ENCODE measurements at regions not wholly inside any gene's neighbourhood (a gene's known extent, or its start where the extent isn't known, plus 50 kb on each side); places are given as distances from the start of the nearest gene placed in this dataset.

DNA sequence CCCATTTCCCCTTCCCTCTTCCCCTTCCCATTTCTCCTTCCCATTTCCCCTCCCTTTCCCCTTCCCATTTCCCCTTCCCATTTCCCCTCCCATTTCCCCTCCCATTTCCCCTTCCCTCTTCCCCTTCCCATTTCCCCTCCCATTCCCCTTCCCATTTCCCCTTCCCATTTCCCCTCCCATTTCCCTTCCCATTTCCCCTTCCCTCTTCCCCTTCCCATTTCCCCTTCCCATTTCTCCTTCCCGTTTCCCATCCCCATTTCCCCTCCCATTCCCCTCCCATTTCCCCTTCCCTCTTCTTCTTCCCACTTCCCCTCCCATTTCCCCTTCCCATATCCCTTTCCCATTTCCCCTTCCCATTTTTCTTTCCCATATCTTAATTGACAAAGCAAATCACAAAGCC lies 109.0 kb downstream of the OLFM1 start:
- no peak for ATAC-seq (ENCODE audit: low read depth in 2 of 2)
- no peak overlapping the region for H3K4me3 ChIP-seq (ENCODE audit: low read depth, low read length)
- H3K27ac ChIP-seq (ENCODE audit: insufficient read depth, low read length, poor library complexity, severe bottlenecking): no peak overlapping the region
- H3K9me3 ChIP-seq (ENCODE audit: control insufficient read depth in 2 of 2, low read length in 2 of 2): no peaks in the 10 kb centered on the region
- no peaks in the 10 kb centered on the region for H3K4me1 ChIP-seq (ENCODE audit: control insufficient read depth, insufficient read depth, low read length, poor library complexity, severe bottlenecking)
- no peaks in the 10 kb centered on the region for H3K36me3 ChIP-seq (ENCODE audit: control insufficient read depth, insufficient read depth, low read length)
- Mint-ChIP-seq H3K4me3 (peak overlapping the region in 1 of 4 donors; percentile 61), H3K36me3 (no peaks in the 10 kb centered on the region), H3K9me3 (peaks cover 0 to 1% (median 0%) of the 10 kb centered on the region in 7 donors), H3K27me3 (no peaks in the 10 kb centered on the region), H3K4me1 (peaks cover 0 to 2% (median 0%) of the 10 kb centered on the region in 4 donors), H3K27ac (no peak overlapping the region)
- no peaks in the 10 kb centered on the region for H3K27me3 ChIP-seq (ENCODE audit: control insufficient read depth, insufficient read depth, low read length)
- peak in 1 of 3 donors; percentile 2 for DNase-seq

- H3K9me3 ChIP-seq (ENCODE audit: control insufficient read depth in 2 of 2, low read length in 2 of 2): no peaks in the 10 kb centered on the region
- H3K4me3 ChIP-seq (ENCODE audit: low read depth, low read length): no peak overlapping the region
- H3K27ac Mint-ChIP-seq: no peak overlapping the region
- peaks cover 0 to 1% (median 0%) of the 10 kb centered on the region in 7 donors for H3K9me3 Mint-ChIP-seq
- peaks cover 0 to 2% (median 0%) of the 10 kb centered on the region in 4 donors for H3K4me1 Mint-ChIP-seq
- H3K27me3 Mint-ChIP-seq: no peaks in the 10 kb centered on the region
- DNase-seq (no peak), ATAC-seq (ENCODE audit: low read depth in 2 of 2) (no peak)
- H3K36me3 ChIP-seq (ENCODE audit: control insufficient read depth, insufficient read depth, low read length): no peaks in the 10 kb centered on the region
- no peak overlapping the region for H3K27ac ChIP-seq (ENCODE audit: insufficient read depth, low read length, poor library complexity, severe bottlenecking)
- no peaks in the 10 kb centered on the region for H3K36me3 Mint-ChIP-seq
- H3K4me1 ChIP-seq (ENCODE audit: control insufficient read depth, insufficient read depth, low read length, poor library complexity, severe bottlenecking): no peaks in the 10 kb centered on the region
- no peak overlapping the region for H3K4me3 Mint-ChIP-seq
- H3K27me3 ChIP-seq (ENCODE audit: control insufficient read depth, insufficient read depth, low read length): no peaks in the 10 kb centered on the region
Measured at GRCh38 chr9:135198144-135198543, 110.7 kb downstream of the OLFM1 start.

DNA sequence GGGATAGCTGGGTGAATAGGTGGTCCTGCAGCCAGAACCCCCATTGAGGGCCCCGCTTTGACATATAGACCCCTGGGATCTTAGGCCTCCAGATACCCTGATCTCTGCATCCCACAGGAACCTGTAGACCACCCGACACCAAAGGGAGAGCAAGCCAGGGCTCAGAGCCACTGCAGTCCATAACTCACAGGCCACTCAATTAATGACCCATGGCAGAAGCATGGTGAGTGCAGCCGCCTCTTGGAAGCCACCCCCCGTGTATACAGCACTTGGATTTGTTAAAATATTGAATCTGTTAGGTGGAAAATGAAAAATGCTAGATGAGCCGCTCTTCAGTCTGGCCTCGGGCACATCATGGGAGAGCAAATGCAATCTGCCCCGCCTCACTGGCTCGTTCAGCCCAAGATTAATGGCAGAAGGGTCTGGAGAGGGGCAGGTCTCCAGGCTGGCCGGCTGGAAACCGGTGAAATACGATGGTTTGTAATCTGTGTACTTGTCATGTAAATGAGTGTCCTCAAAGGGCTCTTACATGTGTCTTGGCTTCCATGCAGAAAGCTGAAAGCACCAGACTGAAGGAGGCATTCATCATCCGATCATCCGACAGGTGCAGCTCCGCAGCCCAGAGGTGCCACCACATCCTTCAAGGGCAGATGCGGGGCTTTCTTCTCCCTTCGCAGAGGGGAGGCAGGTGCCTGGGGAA lies 111.3 kb downstream of the OLFM1 start:
- ATAC-seq (ENCODE audit: low read depth in 2 of 2): no peak
- H3K27ac ChIP-seq (ENCODE audit: insufficient read depth, low read length, poor library complexity, severe bottlenecking): no peak overlapping the region
- H3K36me3 Mint-ChIP-seq: no peaks in the 10 kb centered on the region
- H3K27me3 Mint-ChIP-seq: no peaks in the 10 kb centered on the region
- no peaks in the 10 kb centered on the region for H3K27me3 ChIP-seq (ENCODE audit: control insufficient read depth, insufficient read depth, low read length)
- H3K9me3 Mint-ChIP-seq: peaks cover 0 to 1% (median 0%) of the 10 kb centered on the region in 7 donors
- H3K4me1 Mint-ChIP-seq: peaks cover 0 to 2% (median 0%) of the 10 kb centered on the region in 4 donors
- H3K9me3 ChIP-seq (ENCODE audit: control insufficient read depth in 2 of 2, low read length in 2 of 2): no peaks in the 10 kb centered on the region
- no peaks in the 10 kb centered on the region for H3K4me1 ChIP-seq (ENCODE audit: control insufficient read depth, insufficient read depth, low read length, poor library complexity, severe bottlenecking)
- DNase-seq: no peak
- no peaks in the 10 kb centered on the region for H3K36me3 ChIP-seq (ENCODE audit: control insufficient read depth, insufficient read depth, low read length)
- H3K4me3 ChIP-seq (ENCODE audit: low read depth, low read length): no peak overlapping the region
- no peak overlapping the region for H3K4me3 Mint-ChIP-seq
- no peak overlapping the region for H3K27ac Mint-ChIP-seq

DNA sequence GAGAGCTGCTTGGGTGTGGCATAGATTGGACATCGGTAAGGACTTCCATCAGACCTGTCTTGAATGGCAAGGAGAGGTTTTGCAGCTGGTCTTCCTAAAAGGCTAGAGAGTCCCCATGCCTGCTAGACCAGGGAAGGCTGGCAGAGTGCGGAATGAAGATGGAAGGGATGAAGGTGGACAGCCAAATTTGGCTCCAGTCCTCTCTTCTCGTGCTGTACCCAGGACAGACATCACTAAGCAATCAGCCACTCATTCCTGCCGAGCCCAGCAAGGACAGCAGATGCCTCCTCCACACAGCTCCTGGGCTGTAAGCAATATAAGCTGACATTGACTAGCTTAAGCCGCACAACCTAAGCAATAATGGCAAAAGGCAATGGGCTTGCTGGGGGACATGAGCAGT lies 112.0 kb downstream of the OLFM1 start:
- ATAC-seq (ENCODE audit: low read depth in 2 of 2) (no peak), DNase-seq (no peak)
- Mint-ChIP-seq H3K4me3 (no peak overlapping the region), H3K27me3 (no peaks in the 10 kb centered on the region), H3K9me3 (peaks cover 0 to 1% (median 0%) of the 10 kb centered on the region in 7 donors), H3K27ac (no peak overlapping the region), H3K36me3 (no peaks in the 10 kb centered on the region), H3K4me1 (peaks cover 0 to 2% (median 0%) of the 10 kb centered on the region in 4 donors)
- no peaks in the 10 kb centered on the region for H3K27me3 ChIP-seq (ENCODE audit: control insufficient read depth, insufficient read depth, low read length)
- H3K4me3 ChIP-seq (ENCODE audit: low read depth, low read length): no peak overlapping the region
- H3K27ac ChIP-seq (ENCODE audit: insufficient read depth, low read length, poor library complexity, severe bottlenecking): no peak overlapping the region
- H3K4me1 ChIP-seq (ENCODE audit: control insufficient read depth, insufficient read depth, low read length, poor library complexity, severe bottlenecking): no peaks in the 10 kb centered on the region
- H3K36me3 ChIP-seq (ENCODE audit: control insufficient read depth, insufficient read depth, low read length): no peaks in the 10 kb centered on the region
- H3K9me3 ChIP-seq (ENCODE audit: control insufficient read depth in 2 of 2, low read length in 2 of 2): no peaks in the 10 kb centered on the region

DNA sequence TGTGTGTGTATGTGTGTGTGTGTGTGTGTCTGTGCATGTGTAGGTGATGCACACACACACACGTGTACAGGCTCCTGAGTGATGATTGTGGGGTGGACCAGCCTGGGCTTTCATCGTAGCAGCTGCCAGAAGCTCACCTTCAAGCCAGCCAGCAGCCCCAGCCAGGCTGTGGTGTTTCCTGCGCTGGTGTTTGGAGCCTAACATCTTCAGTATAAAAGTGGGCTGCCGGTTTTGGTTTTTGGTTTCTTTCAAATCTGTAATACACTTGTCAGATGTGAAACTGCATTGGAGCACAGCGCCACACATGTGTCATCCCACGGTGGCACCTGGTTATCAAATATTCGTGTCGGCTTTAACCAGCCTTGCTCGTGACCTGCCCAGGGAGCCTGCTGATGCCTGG lies 114.2 kb downstream of the OLFM1 start:
- no peaks in the 10 kb centered on the region for H3K36me3 Mint-ChIP-seq
- no peak overlapping the region for H3K27ac Mint-ChIP-seq
- no peaks in the 10 kb centered on the region for H3K27me3 ChIP-seq (ENCODE audit: control insufficient read depth, insufficient read depth, low read length)
- H3K4me3 Mint-ChIP-seq: no peak overlapping the region
- DNase-seq (no peak), ATAC-seq (ENCODE audit: low read depth in 2 of 2) (no peak)
- no peaks in the 10 kb centered on the region for H3K36me3 ChIP-seq (ENCODE audit: control insufficient read depth, insufficient read depth, low read length)
- peaks cover 0 to 2% (median 0%) of the 10 kb centered on the region in 4 donors for H3K4me1 Mint-ChIP-seq
- no peak overlapping the region for H3K27ac ChIP-seq (ENCODE audit: insufficient read depth, low read length, poor library complexity, severe bottlenecking)
- H3K9me3 Mint-ChIP-seq: peaks cover 0 to 1% (median 0%) of the 10 kb centered on the region in 7 donors
- no peaks in the 10 kb centered on the region for H3K4me1 ChIP-seq (ENCODE audit: control insufficient read depth, insufficient read depth, low read length, poor library complexity, severe bottlenecking)
- no peak overlapping the region for H3K4me3 ChIP-seq (ENCODE audit: low read depth, low read length)
- no peaks in the 10 kb centered on the region for H3K9me3 ChIP-seq (ENCODE audit: control insufficient read depth in 2 of 2, low read length in 2 of 2)
- no peaks in the 10 kb centered on the region for H3K27me3 Mint-ChIP-seq

DNA sequence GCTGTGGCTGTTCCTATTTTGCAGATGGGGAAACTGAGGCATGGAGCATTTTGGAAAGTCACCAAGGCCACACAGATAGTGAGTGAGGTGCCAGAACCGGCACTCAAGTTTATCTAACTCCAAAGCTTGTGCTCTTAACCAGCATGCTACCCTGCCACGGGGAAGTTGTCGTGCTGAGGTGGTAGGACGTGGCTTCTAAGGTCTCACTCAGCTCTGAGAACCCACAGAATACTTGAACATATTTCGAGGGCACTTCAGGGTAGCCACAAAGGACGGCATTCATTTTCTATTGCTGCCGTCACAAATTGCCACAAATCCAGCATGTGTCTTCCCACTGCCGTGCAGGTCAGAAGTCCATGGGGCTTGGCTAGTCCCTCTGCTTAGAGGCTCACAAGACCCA lies 116.7 kb downstream of the OLFM1 start:
- ATAC-seq (ENCODE audit: low read depth in 2 of 2) (no peak), DNase-seq (no peak)
- Histone ChIP-seq H3K9me3 (ENCODE audit: control insufficient read depth in 2 of 2, low read length in 2 of 2) (no peaks in the 10 kb centered on the region), H3K27me3 (ENCODE audit: control insufficient read depth, insufficient read depth, low read length) (no peaks in the 10 kb centered on the region), H3K27ac (ENCODE audit: insufficient read depth, low read length, poor library complexity, severe bottlenecking) (no peak overlapping the region), H3K4me1 (ENCODE audit: control insufficient read depth, insufficient read depth, low read length, poor library complexity, severe bottlenecking) (no peaks in the 10 kb centered on the region), H3K4me3 (ENCODE audit: low read depth, low read length) (no peak overlapping the region), H3K36me3 (ENCODE audit: control insufficient read depth, insufficient read depth, low read length) (no peaks in the 10 kb centered on the region)
- Mint-ChIP-seq H3K27me3 (no peaks in the 10 kb centered on the region), H3K4me3 (no peak overlapping the region), H3K36me3 (no peaks in the 10 kb centered on the region), H3K27ac (no peak overlapping the region), H3K9me3 (peaks cover 0 to 2% (median 0%) of the 10 kb centered on the region in 7 donors), H3K4me1 (no peaks in the 10 kb centered on the region)

- no peaks in the 10 kb centered on the region for H3K36me3 Mint-ChIP-seq
- Histone ChIP-seq H3K4me3 (ENCODE audit: low read depth, low read length) (no peak overlapping the region), H3K36me3 (ENCODE audit: control insufficient read depth, insufficient read depth, low read length) (no peaks in the 10 kb centered on the region), H3K4me1 (ENCODE audit: control insufficient read depth, insufficient read depth, low read length, poor library complexity, severe bottlenecking) (no peaks in the 10 kb centered on the region), H3K9me3 (ENCODE audit: control insufficient read depth in 2 of 2, low read length in 2 of 2) (peaks cover 0 to 6% of the 10 kb centered on the region in 2 experiments), H3K27me3 (ENCODE audit: control insufficient read depth, insufficient read depth, low read length) (no peaks in the 10 kb centered on the region), H3K27ac (ENCODE audit: insufficient read depth, low read length, poor library complexity, severe bottlenecking) (no peak overlapping the region)
- H3K27me3 Mint-ChIP-seq: no peaks in the 10 kb centered on the region
- no peak overlapping the region for H3K4me3 Mint-ChIP-seq
- no peak for ATAC-seq (ENCODE audit: low read depth in 2 of 2)
- no peak for DNase-seq
- H3K27ac Mint-ChIP-seq: no peak overlapping the region
- H3K4me1 Mint-ChIP-seq: no peaks in the 10 kb centered on the region
- H3K9me3 Mint-ChIP-seq: peaks cover 0 to 6% (median 0%) of the 10 kb centered on the region in 7 donors
Measured at GRCh38 chr9:135209136-135209535, 121.7 kb downstream of the OLFM1 start.

- ATAC-seq (ENCODE audit: low read depth in 2 of 2) (no peak), DNase-seq (no peak)
- H3K27me3 ChIP-seq (ENCODE audit: control insufficient read depth, insufficient read depth, low read length): no peaks in the 10 kb centered on the region
- H3K4me1 Mint-ChIP-seq: no peaks in the 10 kb centered on the region
- no peaks in the 10 kb centered on the region for H3K36me3 ChIP-seq (ENCODE audit: control insufficient read depth, insufficient read depth, low read length)
- H3K9me3 Mint-ChIP-seq: peaks cover 0 to 6% (median 0%) of the 10 kb centered on the region in 7 donors
- no peak overlapping the region for H3K27ac Mint-ChIP-seq
- H3K9me3 ChIP-seq (ENCODE audit: control insufficient read depth in 2 of 2, low read length in 2 of 2): peaks cover 0 to 6% of the 10 kb centered on the region in 2 experiments
- no peak overlapping the region for H3K4me3 Mint-ChIP-seq
- no peak overlapping the region for H3K4me3 ChIP-seq (ENCODE audit: low read depth, low read length)
- no peaks in the 10 kb centered on the region for H3K27me3 Mint-ChIP-seq
- no peaks in the 10 kb centered on the region for H3K4me1 ChIP-seq (ENCODE audit: control insufficient read depth, insufficient read depth, low read length, poor library complexity, severe bottlenecking)
- H3K36me3 Mint-ChIP-seq: no peaks in the 10 kb centered on the region
- no peak overlapping the region for H3K27ac ChIP-seq (ENCODE audit: insufficient read depth, low read length, poor library complexity, severe bottlenecking)
Measured at GRCh38 chr9:135209852-135210251, 122.4 kb downstream of the OLFM1 start.
